Liver (tissue), 7 donors: ENCODE measurements at regions not wholly inside any gene's neighbourhood (a gene's known extent, or its start where the extent isn't known, plus 50 kb on each side); places are given as distances from the start of the nearest gene placed in this dataset.

Experiments
- DNase-seq: peaks from one replicate; pipeline ENCODE4 v3.0.0-alpha.2; 2017; ENCODE audit warnings: low spot score
- H3K27ac ChIP-seq, 2 donors: one replicate each; pipeline ENCODE4 v1.7.0; 2013; ENCODE audit warnings: inconsistent platforms in 2 of 2, low read length in 2 of 2, control low read depth in 1 of 2, low read depth in 1 of 2, mild to moderate bottlenecking in 1 of 2
- H3K27me3 ChIP-seq, 4 donors: one replicate each; pipeline versions ENCODE4 v1.6.1 to v1.7.0; 2013; ENCODE audit warnings: low read length in 3 of 4, inconsistent platforms in 1 of 4, mild to moderate bottlenecking in 1 of 4, moderate library complexity in 1 of 4; ENCODE audit not compliant: control insufficient read depth in 4 of 4, insufficient read depth in 4 of 4
- H3K36me3 ChIP-seq, 4 donors: one replicate each; pipeline versions ENCODE4 v1.6.1 to v1.7.0; 2013; ENCODE audit warnings: low read length in 3 of 4, mild to moderate bottlenecking in 3 of 4, low read depth in 1 of 4, moderate library complexity in 1 of 4; ENCODE audit not compliant: control insufficient read depth in 4 of 4, insufficient read depth in 3 of 4
- H3K4me1 ChIP-seq, 4 donors: one replicate each; pipeline versions ENCODE4 v1.6.1 to v1.7.0; 2013; ENCODE audit warnings: low read length in 3 of 4, mild to moderate bottlenecking in 3 of 4, moderate library complexity in 1 of 4; ENCODE audit not compliant: control insufficient read depth in 4 of 4, insufficient read depth in 4 of 4
- H3K4me3 ChIP-seq, 3 donors: one replicate each; pipeline versions ENCODE4 v1.6.1 to v1.7.0; 2013; ENCODE audit warnings: low read length in 3 of 3, control low read depth in 1 of 3, low read depth in 1 of 3, mild to moderate bottlenecking in 1 of 3
- H3K9ac ChIP-seq, 2 donors: one replicate each; pipeline ENCODE4 v1.7.0; 2013; ENCODE audit warnings: low read length in 2 of 2, mild to moderate bottlenecking in 2 of 2, moderate library complexity in 2 of 2, control low read depth in 1 of 2, low read depth in 1 of 2
- H3K9me3 ChIP-seq, 4 donors: one replicate each; pipeline versions ENCODE4 v1.6.1 to v1.7.0; 2013; ENCODE audit warnings: low read length in 3 of 4; ENCODE audit not compliant: control insufficient read depth in 4 of 4
- EGR1 ChIP-seq, 2 donors: IDR thresholded peaks; 2 replicates each; pipeline ENCODE4 v1.6.1; 2016 to 2018; ENCODE audit warnings: antibody characterized with exemption in 2 of 2, low read depth in 2 of 2
- FOXA1 ChIP-seq: IDR thresholded peaks from 2 replicates; pipeline ENCODE4 v1.6.1; 2016; ENCODE audit warnings: antibody characterized with exemption
- FOXA2 ChIP-seq: IDR thresholded peaks from 2 replicates; pipeline ENCODE4 v1.6.1; 2016; ENCODE audit warnings: antibody characterized with exemption
- GABPA ChIP-seq, 2 donors: IDR thresholded peaks in 1 of 2; conservative IDR thresholded peaks in 1 of 2; 2 replicates each; pipeline ENCODE4 v1.6.1; 2016; ENCODE audit warnings: antibody characterized with exemption in 2 of 2, mild to moderate bottlenecking in 1 of 2, moderate library complexity in 1 of 2
- HNF4A ChIP-seq, 2 donors: conservative IDR thresholded peaks; 2 replicates each; pipeline ENCODE4 v1.6.1; 2016; ENCODE audit warnings: antibody characterized with exemption in 2 of 2, mild to moderate bottlenecking in 2 of 2
- HNF4G ChIP-seq: IDR thresholded peaks from 2 replicates; pipeline ENCODE4 v1.6.1; 2016; ENCODE audit warnings: antibody characterized with exemption
- JUND ChIP-seq, 2 donors: IDR thresholded peaks; 2 replicates each; pipeline ENCODE4 v1.6.1; 2016; ENCODE audit warnings: antibody characterized with exemption in 2 of 2
- NR2F2 ChIP-seq: IDR thresholded peaks from 2 replicates; pipeline ENCODE4 v1.6.1; 2016; ENCODE audit warnings: antibody characterized with exemption
- RXRA ChIP-seq, 2 donors: IDR thresholded peaks; 2 replicates each; pipeline ENCODE4 v1.6.1; 2017 to 2018; ENCODE audit warnings: antibody characterized with exemption in 2 of 2, mild to moderate bottlenecking in 1 of 2
- SP1 ChIP-seq: IDR thresholded peaks from 2 replicates; pipeline ENCODE4 v1.6.1; 2018; ENCODE audit warnings: antibody characterized with exemption, mild to moderate bottlenecking
- TAF1 ChIP-seq: conservative IDR thresholded peaks from 2 replicates; pipeline ENCODE4 v1.6.1; 2016; ENCODE audit warnings: antibody characterized with exemption, mild to moderate bottlenecking
- YY1 ChIP-seq: IDR thresholded peaks from 2 replicates; pipeline ENCODE4 v1.6.1; 2016; ENCODE audit warnings: antibody characterized with exemption, mild to moderate bottlenecking
- ZBTB33 ChIP-seq: IDR thresholded peaks from 2 replicates; pipeline ENCODE4 v1.6.1; 2016; ENCODE audit warnings: antibody characterized with exemption
- WGBS: extraction: QIAGEN DNeasy Blood & Tissue Kit; methylation state at CpG from one replicate; pipeline ENCODE4 v1.1.7; 2013; 5-methylcytosine and 5-hydroxymethylcytosine counted together
- TF ChIP-seq, protein P1 (sequence below): IDR thresholded peaks from 2 replicates; pipeline ENCODE4 v1.6.1; 2016; ENCODE audit warnings: antibody characterized with exemption, mild to moderate bottlenecking
- TF ChIP-seq, protein P2 (sequence below): IDR thresholded peaks from 2 replicates; pipeline ENCODE4 v1.6.1; 2016; ENCODE audit warnings: antibody characterized with exemption
- donor health status: healthy.
- donor health status: healthy.
- donor health status: healthy.
- donor health status: healthy.

- H3K4me3 ChIP-seq: no peak overlapping the region
- no peak for TF ChIP-seq NR2F2
- no peak for TF ChIP-seq EGR1 (IDR thresholded peaks at IDR 0.05; ENCODE audit: low read depth in 2 of 2)
- TF ChIP-seq YY1: no peak
- TF ChIP-seq ZBTB33: no peak
- TF ChIP-seq FOXA1: no peak
- TF ChIP-seq HNF4G: no peak
- no peak overlapping the region for H3K27ac ChIP-seq
- H3K27me3 ChIP-seq: no peaks in the 10 kb centered on the region
- no peak for DNase-seq
- H3K36me3 ChIP-seq: no peaks in the 10 kb centered on the region
- WGBS: 93% methylated on average over 9 of the region's 9 CpGs
- no peak overlapping the region for H3K9ac ChIP-seq
- H3K9me3 ChIP-seq: no peaks in the 10 kb centered on the region
- peaks cover 3 to 14% (median 4%) of the 10 kb centered on the region in 4 donors for H3K4me1 ChIP-seq
Observed at GRCh38 chr11:19453651-19454257, 213.0 kb upstream of the E2F8 start.

DNA sequence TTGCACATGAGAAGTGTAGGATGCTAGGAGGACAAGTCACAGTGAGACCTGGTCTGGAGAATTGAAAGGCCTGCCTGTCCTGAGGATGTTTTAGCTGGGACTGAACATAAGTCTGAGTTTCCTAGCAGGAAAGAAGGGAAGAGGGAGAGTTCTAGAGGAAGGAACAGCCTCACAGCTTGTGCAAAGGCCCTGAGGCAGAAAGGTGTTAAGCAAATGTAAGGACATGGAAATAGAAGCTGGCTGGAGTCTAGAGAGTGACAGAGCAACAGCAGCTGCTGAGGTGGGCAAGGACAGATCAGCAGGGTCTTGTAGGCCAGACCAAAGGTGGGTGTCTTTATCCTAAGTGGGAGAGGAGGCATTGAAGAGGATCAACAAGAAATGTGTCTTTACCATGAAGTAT is 210.9 kb upstream of the E2F8 start:
- no peak overlapping the region for H3K9ac ChIP-seq
- no peaks in the 10 kb centered on the region for H3K9me3 ChIP-seq
- no peak overlapping the region for H3K4me3 ChIP-seq
- no peaks in the 10 kb centered on the region for H3K27me3 ChIP-seq
- peaks cover 7 to 26% (median 14%) of the 10 kb centered on the region in 4 donors for H3K4me1 ChIP-seq
- DNase-seq: no peak
- no peaks in the 10 kb centered on the region for H3K36me3 ChIP-seq
- TF ChIP-seq JUND (IDR thresholded peaks at IDR 0.05): no peak
- no peak for TF ChIP-seq GABPA (IDR thresholded peaks at IDR 0.05 in 1 of 2, conservative IDR thresholded peaks at IDR 0.05 in 1 of 2)
- TF ChIP-seq SP1: no peak
- no peak for TF ChIP-seq HNF4A (conservative IDR thresholded peaks at IDR 0.05)
- TF ChIP-seq FOXA2: no peak
- TF ChIP-seq, protein P1, sequence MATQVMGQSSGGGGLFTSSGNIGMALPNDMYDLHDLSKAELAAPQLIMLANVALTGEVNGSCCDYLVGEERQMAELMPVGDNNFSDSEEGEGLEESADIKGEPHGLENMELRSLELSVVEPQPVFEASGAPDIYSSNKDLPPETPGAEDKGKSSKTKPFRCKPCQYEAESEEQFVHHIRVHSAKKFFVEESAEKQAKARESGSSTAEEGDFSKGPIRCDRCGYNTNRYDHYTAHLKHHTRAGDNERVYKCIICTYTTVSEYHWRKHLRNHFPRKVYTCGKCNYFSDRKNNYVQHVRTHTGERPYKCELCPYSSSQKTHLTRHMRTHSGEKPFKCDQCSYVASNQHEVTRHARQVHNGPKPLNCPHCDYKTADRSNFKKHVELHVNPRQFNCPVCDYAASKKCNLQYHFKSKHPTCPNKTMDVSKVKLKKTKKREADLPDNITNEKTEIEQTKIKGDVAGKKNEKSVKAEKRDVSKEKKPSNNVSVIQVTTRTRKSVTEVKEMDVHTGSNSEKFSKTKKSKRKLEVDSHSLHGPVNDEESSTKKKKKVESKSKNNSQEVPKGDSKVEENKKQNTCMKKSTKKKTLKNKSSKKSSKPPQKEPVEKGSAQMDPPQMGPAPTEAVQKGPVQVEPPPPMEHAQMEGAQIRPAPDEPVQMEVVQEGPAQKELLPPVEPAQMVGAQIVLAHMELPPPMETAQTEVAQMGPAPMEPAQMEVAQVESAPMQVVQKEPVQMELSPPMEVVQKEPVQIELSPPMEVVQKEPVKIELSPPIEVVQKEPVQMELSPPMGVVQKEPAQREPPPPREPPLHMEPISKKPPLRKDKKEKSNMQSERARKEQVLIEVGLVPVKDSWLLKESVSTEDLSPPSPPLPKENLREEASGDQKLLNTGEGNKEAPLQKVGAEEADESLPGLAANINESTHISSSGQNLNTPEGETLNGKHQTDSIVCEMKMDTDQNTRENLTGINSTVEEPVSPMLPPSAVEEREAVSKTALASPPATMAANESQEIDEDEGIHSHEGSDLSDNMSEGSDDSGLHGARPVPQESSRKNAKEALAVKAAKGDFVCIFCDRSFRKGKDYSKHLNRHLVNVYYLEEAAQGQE: no peak
- TF ChIP-seq ZBTB33: no peak
- no peak for TF ChIP-seq RXRA (IDR thresholded peaks at IDR 0.05)
- no peak for TF ChIP-seq TAF1
- TF ChIP-seq, protein P2, sequence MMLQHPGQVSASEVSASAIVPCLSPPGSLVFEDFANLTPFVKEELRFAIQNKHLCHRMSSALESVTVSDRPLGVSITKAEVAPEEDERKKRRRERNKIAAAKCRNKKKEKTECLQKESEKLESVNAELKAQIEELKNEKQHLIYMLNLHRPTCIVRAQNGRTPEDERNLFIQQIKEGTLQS: no peak
- TF ChIP-seq NR2F2: no peak
- no peak for TF ChIP-seq YY1
- no peak for TF ChIP-seq EGR1 (IDR thresholded peaks at IDR 0.05; ENCODE audit: low read depth in 2 of 2)
- H3K27ac ChIP-seq: no peak overlapping the region
